SK-N-SH (cell line): ENCODE measurements at regions not wholly inside any gene's neighbourhood (a gene's known extent, or its start where the extent isn't known, plus 50 kb on each side); places are given as distances from the start of the nearest gene placed in this dataset.

Experiments
- CTCF ChIA-PET: fragments of 300-600, 350-600 bp; formaldehyde crosslinking; extraction: SDS; loops from one replicate; lab custom pipeline; 2021; lab: Yijun Ruan, JAX
- POLR2A ChIA-PET: fragments of 350-600 bp; sonication (Branson Sonifier 250); formaldehyde crosslinking; extraction: SDS; loops from one replicate; lab custom pipeline; 2020; ENCODE audit warnings: antibody characterized with exemption, inconsistent platforms; lab: Yijun Ruan, JAX
- DNase-seq: peaks from one replicate; pipeline ENCODE4 v3.0.0; 2012
- H2AFZ ChIP-seq: fragments of 200-600 bp; sonication (generic); 2 replicates; pipeline ENCODE4 v1.8.1; 2016; ENCODE audit warnings: antibody characterized with exemption, mild to moderate bottlenecking, low read depth
- H3F3A ChIP-seq: fragments of 200-600 bp; sonication (generic); replicated peaks from 2 replicates; pipeline ENCODE3; 2016; ENCODE audit warnings: antibody characterized with exemption, mild to moderate bottlenecking; ENCODE audit not compliant: insufficient read depth
- H3K27ac ChIP-seq, 2 experiments: fragments of 200-500 bp in 1 of 2; fragments of 200-600 bp in 1 of 2; sonication (Bioruptor generic) in 1 of 2; sonication (generic), shearing (Covaris generic) in 1 of 2; 2 replicates each; pipeline versions ENCODE4 v1.5.1 to v1.6.1; 2014 to 2016; ENCODE audit warnings: low read depth in 2 of 2, inconsistent platforms in 1 of 2, low read length in 1 of 2, mild to moderate bottlenecking in 1 of 2, mixed read lengths in 1 of 2
- H3K27me3 ChIP-seq: fragments of 200-600 bp; sonication (generic), shearing (Covaris generic); 2 replicates; pipeline ENCODE4 v1.6.1; 2016; ENCODE audit warnings: mixed run types; ENCODE audit not compliant: insufficient read depth
- H3K36me3 ChIP-seq, 2 experiments: fragments of 200-500 bp in 1 of 2; fragments of 200-600 bp in 1 of 2; sonication (Bioruptor generic) in 1 of 2; sonication (generic) in 1 of 2; replicated peaks in 1 of 2; 2 replicates each; pipeline versions ENCODE3 to v1.5.1; 2014 to 2016; ENCODE audit warnings: low read length in 1 of 2, mild to moderate bottlenecking in 1 of 2; ENCODE audit not compliant: insufficient read depth in 2 of 2, control insufficient read depth in 1 of 2
- H3K4me1 ChIP-seq, 2 experiments: fragments of 200-500 bp in 1 of 2; fragments of 200-600 bp in 1 of 2; sonication (Bioruptor generic) in 1 of 2; sonication (generic), shearing (Covaris generic) in 1 of 2; 2 replicates each; pipeline versions ENCODE4 v1.5.1 to v1.6.1; 2014 to 2016; ENCODE audit warnings: low read depth in 1 of 2, low read length in 1 of 2, mixed run types in 1 of 2; ENCODE audit not compliant: insufficient read depth in 2 of 2, control insufficient read depth in 1 of 2
- H3K4me2 ChIP-seq: fragments of 200-600 bp; sonication (generic), shearing (Covaris generic); 2 replicates; pipeline ENCODE4 v1.6.1; 2017; ENCODE audit warnings: mixed run types
- H3K4me3 ChIP-seq, 2 experiments: fragments of 200-500 bp in 1 of 2; fragments of 200-600 bp in 1 of 2; sonication (Bioruptor generic) in 1 of 2; sonication (generic), shearing (Covaris generic) in 1 of 2; 2 replicates each; pipeline versions ENCODE4 v1.5.1 to v1.8.1; 2014 to 2016; ENCODE audit warnings: low read depth in 2 of 2, inconsistent platforms in 1 of 2, low read length in 1 of 2, mild to moderate bottlenecking in 1 of 2, mixed read lengths in 1 of 2, moderate library complexity in 1 of 2
- H3K79me2 ChIP-seq: fragments of 200-600 bp; sonication (generic); 2 replicates; pipeline ENCODE4 v1.8.1; 2017; ENCODE audit warnings: mild to moderate bottlenecking; ENCODE audit not compliant: insufficient read depth
- H3K9ac ChIP-seq: fragments of 200-600 bp; sonication (generic); 2 replicates; pipeline ENCODE4 v1.6.1; 2017; ENCODE audit warnings: mixed run types
- H3K9me2 ChIP-seq: fragments of 200-600 bp; sonication (generic); 2 replicates; pipeline ENCODE4 v1.6.1; 2017; ENCODE audit warnings: mixed run types
- H3K9me3 ChIP-seq: fragments of 200-600 bp; sonication (generic); 2 replicates; pipeline ENCODE4 v1.6.1; 2017; ENCODE audit warnings: mixed run types, mild to moderate bottlenecking, moderate library complexity
- H4K20me1 ChIP-seq: fragments of 200-600 bp; sonication (generic); 2 replicates; pipeline ENCODE4 v1.6.1; 2017; ENCODE audit warnings: mild to moderate bottlenecking, mixed run types; ENCODE audit not compliant: insufficient read depth
- ELF1 ChIP-seq: IDR thresholded peaks from 2 replicates; pipeline ENCODE4 v1.4.0; 2012
- EP300 ChIP-seq, 2 experiments: IDR thresholded peaks; 2 replicates each; pipeline versions ENCODE4 v1.4.0 to v1.6.1; 2012; ENCODE audit warnings: borderline replicate concordance in 1 of 2, low read depth in 1 of 2, low read length in 1 of 2
- EZH2phosphoT487 ChIP-seq: fragments of 200-600 bp; sonication (generic); IDR thresholded peaks from 2 replicates; pipeline ENCODE4 v1.6.1; 2017; ENCODE audit warnings: low read depth, mixed run types, mild to moderate bottlenecking, antibody characterized with exemption, moderate library complexity, borderline replicate concordance
- FOSL2 ChIP-seq: IDR thresholded peaks from 2 replicates; pipeline ENCODE4 v1.4.0; 2012; ENCODE audit warnings: low read depth, mild to moderate bottlenecking, moderate library complexity, borderline replicate concordance
- GABPA ChIP-seq: IDR thresholded peaks from 2 replicates; pipeline ENCODE4 v1.4.0; 2012; ENCODE audit warnings: low read depth, mild to moderate bottlenecking
- IRF3 ChIP-seq: fragments of 150-350 bp; IDR thresholded peaks from 2 replicates; pipeline ENCODE4 v1.6.1; 2016; ENCODE audit warnings: mild to moderate bottlenecking, low read depth, low read length
- MEF2A ChIP-seq: IDR thresholded peaks from 2 replicates; pipeline ENCODE4 v1.4.0; 2012; ENCODE audit warnings: low read depth, borderline replicate concordance
- MXI1 ChIP-seq: IDR thresholded peaks from 2 replicates; pipeline ENCODE4 v1.6.1; 2012; ENCODE audit warnings: mild to moderate bottlenecking, low read depth, low read length, improper control_type of control experiment
- NRF1 ChIP-seq: IDR thresholded peaks from 2 replicates; pipeline ENCODE4 v1.6.1; 2012; ENCODE audit warnings: low read depth, mild to moderate bottlenecking, low read length
- PBX3 ChIP-seq: IDR thresholded peaks from 2 replicates; pipeline ENCODE4; 2012
- POLR2AphosphoS5 ChIP-seq: IDR thresholded peaks from 2 replicates; pipeline ENCODE4 v1.6.1; 2012; ENCODE audit warnings: low read depth, low read length
- RAD21 ChIP-seq: IDR thresholded peaks from 2 replicates; pipeline ENCODE4 v1.6.1; 2012; ENCODE audit warnings: mild to moderate bottlenecking, low read length
- RCOR1 ChIP-seq: fragments of 150-350 bp; IDR thresholded peaks from 2 replicates; pipeline ENCODE4 v1.6.1; 2017; ENCODE audit warnings: antibody characterized with exemption, low read length
- RFX5 ChIP-seq: IDR thresholded peaks from 2 replicates; pipeline ENCODE4 v1.6.1; 2012; ENCODE audit warnings: mild to moderate bottlenecking, improper control_type of control experiment, low read length
- RXRA ChIP-seq: IDR thresholded peaks from 2 replicates; pipeline ENCODE4 v1.4.0; 2012; ENCODE audit warnings: low read depth, mild to moderate bottlenecking, borderline replicate concordance
- SMC3 ChIP-seq: IDR thresholded peaks from 2 replicates; pipeline ENCODE4 v1.6.1; 2012; ENCODE audit warnings: low read depth, low read length, improper control_type of control experiment
- ZBTB33 ChIP-seq: IDR thresholded peaks from 2 replicates; pipeline ENCODE4 v1.4.0; 2012; ENCODE audit warnings: low read depth, borderline replicate concordance
- WGBS: methylation state at CpG from one replicate; pipeline ENCODE4 v1.1.6; 2017; ENCODE audit warnings: low lambda C conversion rate; 5-methylcytosine and 5-hydroxymethylcytosine counted together
- TF ChIP-seq, protein P1 (sequence below): IDR thresholded peaks from 2 replicates; pipeline ENCODE4 v1.4.0; 2012; ENCODE audit warnings: low read depth
- TF ChIP-seq, protein P2 (sequence below): IDR thresholded peaks from 2 replicates; pipeline ENCODE4 v1.4.0; 2012; ENCODE audit warnings: low read depth, borderline replicate concordance

DNA sequence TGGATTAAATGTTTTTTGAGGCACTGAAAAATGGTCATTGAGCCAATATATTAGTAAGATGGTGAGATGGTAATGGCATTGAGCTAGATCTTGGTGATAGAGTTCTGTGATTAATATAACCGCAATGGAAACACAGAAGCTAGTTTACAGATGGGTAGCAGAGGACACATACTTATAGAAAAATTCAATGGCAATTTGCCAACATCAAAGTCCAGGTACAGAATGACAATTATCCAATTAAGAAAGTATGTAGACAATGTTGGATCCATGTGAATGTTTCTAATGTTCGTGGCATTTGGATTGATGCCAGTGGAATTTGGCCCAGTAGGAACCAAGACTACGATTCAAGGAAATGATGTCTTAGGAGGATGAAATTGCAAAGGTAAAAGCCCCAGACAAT, 187.8 kb downstream of the GNAT3 start (continued):
- peak; percentile 98 for TF ChIP-seq PBX3
- no peak for TF ChIP-seq NRF1
- TF ChIP-seq IRF3 = no peak
- TF ChIP-seq, protein P1, sequence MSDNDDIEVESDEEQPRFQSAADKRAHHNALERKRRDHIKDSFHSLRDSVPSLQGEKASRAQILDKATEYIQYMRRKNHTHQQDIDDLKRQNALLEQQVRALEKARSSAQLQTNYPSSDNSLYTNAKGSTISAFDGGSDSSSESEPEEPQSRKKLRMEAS = peak; percentile 74; the same call in 1 of the 2 replicates
- peak; percentile 92 for TF ChIP-seq ZBTB33

DNA sequence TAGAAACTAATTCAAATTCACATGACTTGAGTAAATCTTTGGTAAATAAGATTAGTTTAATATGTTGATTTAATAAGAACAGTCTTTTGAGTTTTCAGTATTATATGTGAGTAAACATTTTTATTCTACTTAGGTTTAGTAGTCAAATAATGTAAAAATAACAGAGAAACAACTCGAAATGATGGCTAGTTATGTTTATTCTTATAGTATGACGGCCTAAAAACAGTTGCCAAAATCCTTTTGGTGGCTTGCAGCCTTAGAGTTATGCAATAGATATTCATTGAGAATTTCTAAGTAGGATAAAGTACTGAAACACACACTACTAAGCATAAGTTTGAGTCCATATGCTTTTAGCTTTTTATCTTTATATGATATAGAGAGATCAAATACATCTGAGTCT, 184.8 kb downstream of the GNAI1 start:
- TF ChIP-seq MXI1 = no peak
- no peak for TF ChIP-seq RAD21
- TF ChIP-seq NRF1 = no peak
- TF ChIP-seq, protein P2, sequence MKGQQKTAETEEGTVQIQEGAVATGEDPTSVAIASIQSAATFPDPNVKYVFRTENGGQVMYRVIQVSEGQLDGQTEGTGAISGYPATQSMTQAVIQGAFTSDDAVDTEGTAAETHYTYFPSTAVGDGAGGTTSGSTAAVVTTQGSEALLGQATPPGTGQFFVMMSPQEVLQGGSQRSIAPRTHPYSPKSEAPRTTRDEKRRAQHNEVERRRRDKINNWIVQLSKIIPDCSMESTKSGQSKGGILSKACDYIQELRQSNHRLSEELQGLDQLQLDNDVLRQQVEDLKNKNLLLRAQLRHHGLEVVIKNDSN = no peak
- TF ChIP-seq POLR2AphosphoS5 = no peak
- TF ChIP-seq EZH2phosphoT487 = no peak
- no peak for TF ChIP-seq RXRA
- no peak for TF ChIP-seq ELF1
- TF ChIP-seq MEF2A = no peak
- no peak for TF ChIP-seq RCOR1
- TF ChIP-seq FOSL2 = no peak
- no peak for TF ChIP-seq PBX3
- no peak for TF ChIP-seq SMC3
- TF ChIP-seq EP300 (IDR thresholded peaks at IDR 0.05; ENCODE audit: borderline replicate concordance in 1 of 2, low read depth in 1 of 2, low read length in 1 of 2) = no peak
- no peak for TF ChIP-seq RFX5
- TF ChIP-seq GABPA = no peak
- WGBS = 90% methylated on average over 2 of the region's 2 CpGs
- Histone ChIP-seq H3K27ac (no peak overlapping the region), H3F3A (peaks cover 10% of the 10 kb centered on the region), H3K4me3 (no peak overlapping the region), H4K20me1 (no peaks in the 10 kb centered on the region), H2AFZ (no peak overlapping the region), H3K4me1 (peaks cover 0 to 7% of the 10 kb centered on the region in 2 experiments; a peak in 1 of 4 replicates), H3K9ac (no peak overlapping the region), H3K27me3 (no peaks in the 10 kb centered on the region), H3K4me2 (no peak overlapping the region), H3K9me3 (no peaks in the 10 kb centered on the region), H3K79me2 (no peaks in the 10 kb centered on the region), H3K9me2 (no peaks in the 10 kb centered on the region), H3K36me3 (no peaks in the 10 kb centered on the region)
- POLR2A ChIA-PET = no interaction called here
- CTCF ChIA-PET = interaction anchor here (0.5 to 1.4 kb wide), 3 partner anchors 185 to 1178 kb away, joined by 3 to 4 read pairs (median 3); partner anchors contain the start of gene GNAI1
- DNase-seq = no peak
